HG02970 (cell line): ENCODE measurements at regions not wholly inside any gene's neighbourhood (a gene's known extent, or its start where the extent isn't known, plus 50 kb on each side); places are given as distances from the start of the nearest gene placed in this dataset.
"Not testable (repeated sequence)": the region's sequence is repeated elsewhere in the genome, so short reads cannot be mapped to it uniquely, and the experiment has no call there.

Experiments
- ATAC-seq: cut with Tn5 transposase; IDR thresholded peaks from one replicate; pipeline ENCODE4 v1.9.1; 2021; ENCODE audit warnings: mild to moderate bottlenecking, moderate library complexity, moderate number of reproducible peaks; ENCODE audit not compliant: unreplicated experiment, low FRiP score

- no peak for ATAC-seq
Observed at GRCh38 chr5:68688547-68688946, 405.3 kb upstream of the SLC30A5 start.

GRCh38 chr5:68689010-68689409 is 404.8 kb upstream of the SLC30A5 start:
- no peak for ATAC-seq

GRCh38 chr5:68691874-68692273 is 401.9 kb upstream of the SLC30A5 start:
- not testable (repeated sequence) for ATAC-seq

GRCh38 chr5:68698025-68698940 is 395.5 kb upstream of the SLC30A5 start:
- no peak for ATAC-seq

- ATAC-seq = no peak
Observed at GRCh38 chr5:68699966-68700365, 393.8 kb upstream of the SLC30A5 start.

- ATAC-seq = no peak
Observed at GRCh38 chr5:68707575-68707974, 386.2 kb upstream of the SLC30A5 start.

GRCh38 chr5:68708156-68708841 is 385.5 kb upstream of the SLC30A5 start:
- no peak for ATAC-seq

- no peak for ATAC-seq
Observed at GRCh38 chr5:68708842-68709170, 385.0 kb upstream of the SLC30A5 start.

- no peak for ATAC-seq
Observed at GRCh38 chr5:68709239-68709638, 384.6 kb upstream of the SLC30A5 start.

GRCh38 chr5:68710514-68710913 is 383.3 kb upstream of the SLC30A5 start:
- ATAC-seq = no peak

- ATAC-seq = peak; percentile 94
Observed at GRCh38 chr5:68711293-68712200, 382.3 kb upstream of the SLC30A5 start.

- ATAC-seq = no peak
Observed at GRCh38 chr5:68714810-68715209, 379.0 kb upstream of the SLC30A5 start.

- ATAC-seq = no peak
Observed at GRCh38 chr5:68720884-68721610, 372.8 kb upstream of the SLC30A5 start.

- no peak for ATAC-seq
Observed at GRCh38 chr5:68722357-68722756, 371.5 kb upstream of the SLC30A5 start.

GRCh38 chr5:68725905-68726683 is 367.7 kb upstream of the SLC30A5 start:
- no peak for ATAC-seq

- no peak for ATAC-seq
Observed at GRCh38 chr5:68727931-68728330, 365.9 kb upstream of the SLC30A5 start.

GRCh38 chr5:68729678-68730077 is 364.1 kb upstream of the SLC30A5 start:
- ATAC-seq = no peak

GRCh38 chr5:68730220-68730978 is 363.4 kb upstream of the SLC30A5 start:
- ATAC-seq = no peak
